ENCODE measurements at regions not wholly inside any gene's neighbourhood (a gene's known extent, or its start where the extent isn't known, plus 50 kb on each side); places are given as distances from the start of the nearest gene placed in this dataset.

GRCh38 chr14:85310491-85311272 is 219.3 kb upstream of the FLRT2 start:
- TF ChIP-seq CTCF (IDR thresholded peaks at IDR 0.05; ENCODE audit: extremely low read depth in 1 of 2, insufficient read depth in 1 of 2, low read depth in 1 of 2, low read length in 2 of 2) (no peak), POLR2A (IDR thresholded peaks at IDR 0.05; ENCODE audit: low read depth, low read length) (no peak), EZH2 (IDR thresholded peaks at IDR 0.05; ENCODE audit: borderline replicate concordance, low read depth, low read length, severe bottlenecking) (no peak), JUN (IDR thresholded peaks at IDR 0.05; ENCODE audit: borderline replicate concordance, insufficient read depth, insufficient read length, low read depth) (no peak), POLR2AphosphoS5 (IDR thresholded peaks at IDR 0.05; ENCODE audit: insufficient read depth, low read depth, low read length) (no peak), GATA2 (IDR thresholded peaks at IDR 0.05; ENCODE audit: insufficient read depth, insufficient read length, low read depth, low read length) (no peak)
- TF ChIP-seq, protein P1, sequence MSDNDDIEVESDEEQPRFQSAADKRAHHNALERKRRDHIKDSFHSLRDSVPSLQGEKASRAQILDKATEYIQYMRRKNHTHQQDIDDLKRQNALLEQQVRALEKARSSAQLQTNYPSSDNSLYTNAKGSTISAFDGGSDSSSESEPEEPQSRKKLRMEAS (IDR thresholded peaks at IDR 0.05; ENCODE audit: insufficient read depth, insufficient read length), result no peak
